Astrocyte (in vitro differentiated cells and primary cell): ENCODE measurements at regions not wholly inside any gene's neighbourhood (a gene's known extent, or its start where the extent isn't known, plus 50 kb on each side); places are given as distances from the start of the nearest gene placed in this dataset.

ENCODE experiments used
- DNase-seq: peaks from one replicate; pipeline ENCODE4 v3.0.0-alpha.2; 2010; ENCODE audit warnings: low read depth
- FAIRE-seq: peaks from 2 replicates; lab custom pipeline; 2011; peaks lifted over from hg19 to GRCh38; lab: Jason Lieb, UNC
- H2AFZ ChIP-seq: 2 replicates; pipeline ENCODE4 v1.6.0; 2012; ENCODE audit warnings: low read depth, low read length, inconsistent platforms
- H3K27ac ChIP-seq: 2 replicates; pipeline ENCODE4 v1.5.1; 2011; ENCODE audit warnings: low read depth, low read length, inconsistent platforms
- H3K27me3 ChIP-seq: 2 replicates; pipeline ENCODE4 v1.6.0; 2011; ENCODE audit warnings: low read length, inconsistent platforms; ENCODE audit not compliant: insufficient read depth
- H3K36me3 ChIP-seq: 2 replicates; pipeline ENCODE4 v1.5.1; 2011; ENCODE audit warnings: low read length, inconsistent platforms; ENCODE audit not compliant: insufficient read depth
- H3K4me1 ChIP-seq: 2 replicates; pipeline ENCODE4 v1.5.1; 2011; ENCODE audit warnings: low read length, inconsistent platforms; ENCODE audit not compliant: insufficient read depth
- H3K4me2 ChIP-seq: 2 replicates; pipeline ENCODE4 v1.6.0; 2012; ENCODE audit warnings: low read length, inconsistent platforms
- H3K4me3 ChIP-seq: 2 replicates; pipeline ENCODE4 v1.5.1; 2011; ENCODE audit warnings: low read depth, mild to moderate bottlenecking, low read length, inconsistent platforms; ENCODE audit not compliant: insufficient read depth
- H3K79me2 ChIP-seq: 2 replicates; pipeline ENCODE4 v1.6.0; 2012; ENCODE audit warnings: mild to moderate bottlenecking, low read length, inconsistent platforms; ENCODE audit not compliant: insufficient read depth
- H3K9ac ChIP-seq: 2 replicates; pipeline ENCODE4 v1.6.0; 2012; ENCODE audit warnings: mild to moderate bottlenecking, low read length, inconsistent platforms
- H3K9me3 ChIP-seq: 2 replicates; pipeline ENCODE4 v1.5.1; 2012; ENCODE audit warnings: low read depth, mild to moderate bottlenecking, low read length, inconsistent platforms; ENCODE audit not compliant: insufficient read depth
- H4K20me1 ChIP-seq: 2 replicates; pipeline ENCODE4 v1.6.0; 2012; ENCODE audit warnings: low read length, inconsistent platforms; ENCODE audit not compliant: insufficient read depth
- H3K27ac Mint-ChIP-seq: one replicate; pipeline ENCODE4 v1.8.0; 2021; ENCODE audit warnings: mild to moderate bottlenecking, mixed read lengths; ENCODE audit not compliant: unreplicated experiment
- H3K27me3 Mint-ChIP-seq: one replicate; pipeline ENCODE4 v1.8.0; 2021; ENCODE audit warnings: low read depth, mixed read lengths; ENCODE audit not compliant: unreplicated experiment
- H3K36me3 Mint-ChIP-seq: one replicate; pipeline ENCODE4 v1.8.0; 2021; ENCODE audit warnings: low read depth, mixed read lengths; ENCODE audit not compliant: unreplicated experiment
- H3K4me1 Mint-ChIP-seq: one replicate; pipeline ENCODE4 v1.8.0; 2021; ENCODE audit warnings: low read depth, mixed read lengths; ENCODE audit not compliant: unreplicated experiment
- H3K4me3 Mint-ChIP-seq: one replicate; pipeline ENCODE4 v1.8.0; 2021; ENCODE audit warnings: mild to moderate bottlenecking, moderate library complexity, mixed read lengths; ENCODE audit not compliant: unreplicated experiment
- H3K9me3 Mint-ChIP-seq: one replicate; pipeline ENCODE4 v1.8.0; 2021; ENCODE audit warnings: mild to moderate bottlenecking, mixed read lengths; ENCODE audit not compliant: unreplicated experiment
- CTCF ChIP-seq: IDR thresholded peaks from 2 replicates; pipeline ENCODE4 v1.5.1; 2011; ENCODE audit warnings: low read depth, mild to moderate bottlenecking, inconsistent platforms, low read length, moderate library complexity; ENCODE audit not compliant: insufficient read depth
- EZH2 ChIP-seq: IDR thresholded peaks from 2 replicates; pipeline ENCODE4 v1.6.1; 2012; ENCODE audit warnings: mild to moderate bottlenecking, low read length, inconsistent platforms; ENCODE audit not compliant: insufficient read depth

GRCh38 chr10:110365356-110366143 lies 60.8 kb upstream of the SMNDC1 start:
- no peak overlapping the region for H3K4me2 ChIP-seq
- Mint-ChIP-seq H3K4me3 (no peak overlapping the region), H3K9me3 (no peaks in the 10 kb centered on the region), H3K4me1 (peaks cover 44% of the 10 kb centered on the region), H3K27ac (no peak overlapping the region), H3K27me3 (no peaks in the 10 kb centered on the region), H3K36me3 (no peaks in the 10 kb centered on the region)
- peaks cover 18% of the 10 kb centered on the region for H3K4me1 ChIP-seq
- no peak overlapping the region for H2AFZ ChIP-seq
- TF ChIP-seq EZH2 (no peak), CTCF (no peak)
- H3K9ac ChIP-seq, result no peak overlapping the region
- no peaks in the 10 kb centered on the region for H3K79me2 ChIP-seq
- no peaks in the 10 kb centered on the region for H3K9me3 ChIP-seq
- no peaks in the 10 kb centered on the region for H3K27me3 ChIP-seq
- DNase-seq (no peak), FAIRE-seq (no peak)
- H3K4me3 ChIP-seq, result no peak overlapping the region
- H4K20me1 ChIP-seq, result no peaks in the 10 kb centered on the region
- no peak overlapping the region for H3K27ac ChIP-seq
- H3K36me3 ChIP-seq, result no peaks in the 10 kb centered on the region

- Histone ChIP-seq H3K4me1 (peaks cover 18% of the 10 kb centered on the region), H3K9me3 (no peaks in the 10 kb centered on the region), H3K27me3 (no peaks in the 10 kb centered on the region), H3K4me2 (no peak overlapping the region), H4K20me1 (no peaks in the 10 kb centered on the region), H2AFZ (no peak overlapping the region), H3K79me2 (no peaks in the 10 kb centered on the region), H3K36me3 (no peaks in the 10 kb centered on the region), H3K9ac (no peak overlapping the region), H3K27ac (no peak overlapping the region), H3K4me3 (no peak overlapping the region)
- Mint-ChIP-seq H3K9me3 (no peaks in the 10 kb centered on the region), H3K27ac (no peak overlapping the region), H3K27me3 (no peaks in the 10 kb centered on the region), H3K4me1 (peaks cover 39% of the 10 kb centered on the region), H3K4me3 (no peak overlapping the region), H3K36me3 (no peaks in the 10 kb centered on the region)
- TF ChIP-seq EZH2 (no peak), CTCF (no peak)
- FAIRE-seq (no peak), DNase-seq (no peak)
Measured at GRCh38 chr10:110366635-110367034, 61.9 kb upstream of the SMNDC1 start.

- DNase-seq, result no peak
- no peaks in the 10 kb centered on the region for H3K27me3 Mint-ChIP-seq
Measured at GRCh38 chr10:110368002-110368401, 63.3 kb upstream of the SMNDC1 start.

More at GRCh38 chr10:110368002-110368401, 63.3 kb upstream of the SMNDC1 start:
- Histone ChIP-seq H3K4me1 (peaks cover 21% of the 10 kb centered on the region), H3K4me2 (no peak overlapping the region), H3K9ac (no peak overlapping the region), H3K4me3 (no peak overlapping the region), H3K36me3 (no peaks in the 10 kb centered on the region), H3K27me3 (no peaks in the 10 kb centered on the region), H4K20me1 (no peaks in the 10 kb centered on the region), H3K9me3 (no peaks in the 10 kb centered on the region), H2AFZ (no peak overlapping the region), H3K79me2 (no peaks in the 10 kb centered on the region), H3K27ac (no peak overlapping the region)
- H3K4me1 Mint-ChIP-seq, result peaks cover 37% of the 10 kb centered on the region
- H3K4me3 Mint-ChIP-seq, result no peak overlapping the region
- TF ChIP-seq CTCF (no peak), EZH2 (no peak)
- FAIRE-seq, result no peak
- H3K36me3 Mint-ChIP-seq, result no peaks in the 10 kb centered on the region
- no peaks in the 10 kb centered on the region for H3K9me3 Mint-ChIP-seq
- H3K27ac Mint-ChIP-seq, result no peak overlapping the region
